IMR-90 (cell line): ENCODE measurements at regions not wholly inside any gene's neighbourhood (a gene's known extent, or its start where the extent isn't known, plus 50 kb on each side); places are given as distances from the start of the nearest gene placed in this dataset.

Experiments
- ATAC-seq: fragments of 200-7000 bp; cut with Tn5 transposase; 2 replicates; pipeline ENCODE4 v1.9.1; 2020; ENCODE audit warnings: low read depth, mild to moderate bottlenecking, moderate library complexity
- BruUV-seq: library from RNA; stranded (reverse); fragments of 400-500 nt; replicated peaks from 2 replicates; lab custom pipeline; 2021; lab: Mats Ljungman, UMichigan
- CTCF ChIA-PET: fragments of 300-600 bp; formaldehyde crosslinking; extraction: SDS; loops from one replicate; lab custom pipeline; 2021; ENCODE audit warnings: antibody characterized with exemption; lab: Yijun Ruan, JAX
- POLR2A ChIA-PET: fragments of 300-600 bp; sonication (Branson Sonifier 250); formaldehyde crosslinking; loops from one replicate; lab custom pipeline; 2022; ENCODE audit warnings: antibody characterized with exemption; ENCODE audit not compliant: unreplicated experiment; lab: Charles Lee
- DNase-seq: peaks from one replicate; pipeline ENCODE4 v3.0.0; 2013
- H2AFZ ChIP-seq: replicated peaks from 2 replicates; pipeline ENCODE3; 2013; ENCODE audit warnings: low read length, mild to moderate bottlenecking; ENCODE audit not compliant: poor library complexity
- H2AK5ac ChIP-seq: 2 replicates; pipeline ENCODE4 v1.6.1; 2013; ENCODE audit warnings: low read depth, low read length, inconsistent platforms
- H2AK9ac ChIP-seq: replicated peaks from 2 replicates; pipeline ENCODE3; 2013; ENCODE audit warnings: mild to moderate bottlenecking, low read depth, low read length, moderate library complexity; ENCODE audit not compliant: poor library complexity
- H2BK120ac ChIP-seq: 2 replicates; pipeline ENCODE4 v1.6.1; 2013; ENCODE audit warnings: low read depth, low read length, inconsistent platforms
- H2BK15ac ChIP-seq: 3 replicates; pipeline ENCODE4 v1.6.1; 2013; ENCODE audit warnings: low read depth, low read length, inconsistent platforms
- H2BK20ac ChIP-seq: 2 replicates; pipeline ENCODE4 v1.6.1; 2013; ENCODE audit warnings: low read depth, mild to moderate bottlenecking, inconsistent platforms, low read length, moderate library complexity
- H2BK5ac ChIP-seq: 2 replicates; pipeline ENCODE4 v1.6.1; 2013; ENCODE audit warnings: mild to moderate bottlenecking, low read depth, low read length, inconsistent platforms; ENCODE audit not compliant: poor library complexity, severe bottlenecking
- H3K14ac ChIP-seq: replicated peaks from 2 replicates; pipeline ENCODE4 v1.6.1; 2013; ENCODE audit warnings: low read depth, low read length, inconsistent platforms
- H3K18ac ChIP-seq: 2 replicates; pipeline ENCODE4 v1.6.1; 2013; ENCODE audit warnings: low read depth, low read length, control low read depth
- H3K23ac ChIP-seq: 2 replicates; pipeline ENCODE4 v1.6.1; 2013; ENCODE audit warnings: low read depth, low read length, inconsistent platforms
- H3K27ac ChIP-seq: 2 replicates; pipeline ENCODE4 v1.5.1; 2013; ENCODE audit warnings: mild to moderate bottlenecking, control low read depth, low read length; ENCODE audit not compliant: insufficient read depth
- H3K27me3 ChIP-seq: 2 replicates; pipeline ENCODE4 v1.6.1; 2013; ENCODE audit warnings: low read length; ENCODE audit not compliant: control insufficient read depth, insufficient read depth
- H3K36me3 ChIP-seq: 2 replicates; pipeline ENCODE4 v1.6.1; 2013; ENCODE audit warnings: low read length, mixed read lengths; ENCODE audit not compliant: control insufficient read depth, insufficient read depth
- H3K4ac ChIP-seq: 2 replicates; pipeline ENCODE4 v1.6.1; 2013; ENCODE audit warnings: low read depth, low read length, inconsistent platforms
- H3K4me1 ChIP-seq: 2 replicates; pipeline ENCODE4 v1.6.1; 2013; ENCODE audit warnings: low read length, mixed read lengths; ENCODE audit not compliant: control insufficient read depth, insufficient read depth
- H3K4me2 ChIP-seq: 2 replicates; pipeline ENCODE4 v1.6.1; 2013; ENCODE audit warnings: low read depth, mild to moderate bottlenecking, control low read depth, low read length, moderate library complexity
- H3K4me3 ChIP-seq: 2 replicates; pipeline ENCODE4 v1.5.1; 2013; ENCODE audit warnings: low read depth, mild to moderate bottlenecking, control low read depth, low read length, moderate library complexity; ENCODE audit not compliant: insufficient read depth
- H3K56ac ChIP-seq: 2 replicates; pipeline ENCODE4 v1.6.1; 2013; ENCODE audit warnings: low read length, inconsistent platforms; ENCODE audit not compliant: insufficient read depth; ENCODE audit errors: extremely low read depth
- H3K79me1 ChIP-seq, 2 experiments: 2 replicates each; pipeline ENCODE4 v1.6.1; 2013; ENCODE audit warnings: low read length in 2 of 2, inconsistent platforms in 1 of 2, low read depth in 1 of 2
- H3K9ac ChIP-seq: 2 replicates; pipeline ENCODE4 v1.6.1; 2013; ENCODE audit warnings: low read depth, low read length, control low read depth
- H3K9me1 ChIP-seq: 2 replicates; pipeline ENCODE4 v1.6.1; 2013; ENCODE audit warnings: low read length, inconsistent platforms; ENCODE audit not compliant: insufficient read depth
- H3K9me3 ChIP-seq: 2 replicates; pipeline ENCODE4 v1.6.1; 2013; ENCODE audit warnings: low read length; ENCODE audit not compliant: control insufficient read depth, insufficient read depth
- H4K20me1 ChIP-seq: 2 replicates; pipeline ENCODE4 v1.6.1; 2013; ENCODE audit warnings: low read length, inconsistent platforms; ENCODE audit not compliant: insufficient read depth
- H4K5ac ChIP-seq: 2 replicates; pipeline ENCODE4 v1.6.1; 2013; ENCODE audit warnings: mild to moderate bottlenecking, low read depth, low read length, control low read depth
- H4K8ac ChIP-seq, 2 experiments: 2 replicates each; pipeline ENCODE4 v1.6.1; 2013; ENCODE audit warnings: low read depth in 2 of 2, low read length in 2 of 2, control low read depth in 1 of 2, inconsistent platforms in 1 of 2
- H4K91ac ChIP-seq: 2 replicates; pipeline ENCODE4 v1.6.1; 2013; ENCODE audit warnings: low read depth, low read length, inconsistent platforms; ENCODE audit not compliant: insufficient read depth
- BHLHE40 ChIP-seq: fragments of 150-350 bp; IDR thresholded peaks from 2 replicates; pipeline ENCODE4 v1.6.1; 2016; ENCODE audit warnings: mild to moderate bottlenecking, low read depth, low read length
- CEBPB ChIP-seq: IDR thresholded peaks from 2 replicates; pipeline ENCODE4 v1.6.1; 2012; ENCODE audit warnings: low read depth, low read length, improper control_type of control experiment
- CHD1 ChIP-seq: IDR thresholded peaks from 2 replicates; pipeline ENCODE4 v1.6.1; 2012; ENCODE audit warnings: low read depth, low read length, improper control_type of control experiment
- MAFK ChIP-seq: IDR thresholded peaks from 2 replicates; pipeline ENCODE4 v1.6.1; 2012; ENCODE audit warnings: low read depth, low read length, improper control_type of control experiment
- RAD21 ChIP-seq: IDR thresholded peaks from 2 replicates; pipeline ENCODE4 v1.6.1; 2012; ENCODE audit warnings: low read length, improper control_type of control experiment
- RFX5 ChIP-seq: IDR thresholded peaks from 2 replicates; pipeline ENCODE4 v1.8.0; 2012; ENCODE audit warnings: low read depth, mild to moderate bottlenecking, low read length, moderate library complexity
- USF2 ChIP-seq: fragments of 150-350 bp; IDR thresholded peaks from 2 replicates; pipeline ENCODE4 v1.6.1; 2017; ENCODE audit warnings: mild to moderate bottlenecking, antibody characterized with exemption, low read length, low read depth
- WGBS, 2 experiments: methylation state at CpG; one replicate each; pipeline versions ENCODE4 v1.1.5 to v1.1.7; 2013; ENCODE audit warnings: missing lambda C conversion rate in 2 of 2; ENCODE audit not compliant: insufficient read length in 1 of 2; ENCODE audit errors: extremely low coverage in 2 of 2; 5-methylcytosine and 5-hydroxymethylcytosine counted together
- dilution Hi-C: fragments of 300-500 bp; cut with HindIII; formaldehyde crosslinking; loops from one replicate; pipeline ENCODE4 v1.14.3; 2018; ENCODE audit warnings: low sequenced_read_pairs; ENCODE audit not compliant: unreplicated experiment
- in situ Hi-C: fragments of 300-500 bp; cut with MboI; formaldehyde crosslinking; loops from 3 replicates; pipeline ENCODE4 v1.14.3; 2019; ENCODE audit warnings: low sequenced_read_pairs, inconsistent platforms, mixed read lengths
- intact Hi-C: fragments of 100-400 bp; cut with micrococcal nuclease; formaldehyde crosslinking; loops from 2 replicates; pipeline ENCODE4 v1.10.0; 2022
- TF ChIP-seq, protein P1 (sequence below): conservative IDR thresholded peaks from 2 replicates; pipeline ENCODE4 v1.5.1; 2012; ENCODE audit warnings: mild to moderate bottlenecking, low read depth, low read length, improper control_type of control experiment

DNA sequence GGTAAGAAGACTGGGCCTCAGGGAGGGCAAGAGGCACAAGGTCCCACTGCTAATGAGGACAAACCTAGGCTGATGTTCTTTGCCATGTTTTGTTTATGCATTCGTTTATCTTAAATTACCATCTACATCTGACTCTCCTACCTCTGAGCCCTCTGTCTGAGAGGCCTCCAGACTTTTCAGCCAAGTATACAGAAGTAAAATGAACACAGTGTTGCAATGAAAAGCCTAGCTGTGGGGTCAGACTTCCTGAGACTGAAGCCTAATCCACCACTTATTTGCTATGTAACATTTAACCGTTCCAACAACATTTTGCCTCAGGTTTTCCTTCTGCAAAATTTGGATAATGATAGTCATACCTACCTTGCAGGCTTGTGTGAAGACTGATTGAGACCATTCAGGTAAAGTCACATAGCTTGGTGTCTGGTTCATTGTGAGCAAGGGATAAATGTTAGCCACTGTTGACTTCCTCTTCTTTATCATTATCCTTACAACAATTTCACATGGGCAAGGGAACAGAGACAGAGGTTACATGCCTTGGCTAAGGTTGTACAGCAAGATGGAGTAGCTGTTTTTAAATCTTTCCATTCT, 374.9 kb upstream of the CLINT1 start:
- H2BK20ac ChIP-seq = no peak overlapping the region
- no peak overlapping the region for H3K9ac ChIP-seq
- no peak overlapping the region for H2BK120ac ChIP-seq
- POLR2A ChIA-PET = no interaction called here
- H3K36me3 ChIP-seq = no peaks in the 10 kb centered on the region
- dilution Hi-C loops (no loop called here), in situ Hi-C loops (no loop called here), intact Hi-C loops (no loop called here)
- CTCF ChIA-PET = no interaction called here
- no peak overlapping the region for H3K23ac ChIP-seq
- H2BK15ac ChIP-seq = no peak overlapping the region
- H2AK9ac ChIP-seq = no peak overlapping the region
- no peaks in the 10 kb centered on the region for H3K4me1 ChIP-seq
- DNase-seq (no peak), ATAC-seq (no peak)
- BruUV-seq = no TSS peak
- no peak overlapping the region for H3K4ac ChIP-seq
- H3K27ac ChIP-seq = no peak overlapping the region
- no peak for TF ChIP-seq USF2
- TF ChIP-seq RAD21 = no peak
- TF ChIP-seq MAFK = no peak
- TF ChIP-seq CHD1 = no peak
- no peak for TF ChIP-seq CEBPB
- TF ChIP-seq BHLHE40 = no peak
- no peak for TF ChIP-seq RFX5
- TF ChIP-seq, protein P1, sequence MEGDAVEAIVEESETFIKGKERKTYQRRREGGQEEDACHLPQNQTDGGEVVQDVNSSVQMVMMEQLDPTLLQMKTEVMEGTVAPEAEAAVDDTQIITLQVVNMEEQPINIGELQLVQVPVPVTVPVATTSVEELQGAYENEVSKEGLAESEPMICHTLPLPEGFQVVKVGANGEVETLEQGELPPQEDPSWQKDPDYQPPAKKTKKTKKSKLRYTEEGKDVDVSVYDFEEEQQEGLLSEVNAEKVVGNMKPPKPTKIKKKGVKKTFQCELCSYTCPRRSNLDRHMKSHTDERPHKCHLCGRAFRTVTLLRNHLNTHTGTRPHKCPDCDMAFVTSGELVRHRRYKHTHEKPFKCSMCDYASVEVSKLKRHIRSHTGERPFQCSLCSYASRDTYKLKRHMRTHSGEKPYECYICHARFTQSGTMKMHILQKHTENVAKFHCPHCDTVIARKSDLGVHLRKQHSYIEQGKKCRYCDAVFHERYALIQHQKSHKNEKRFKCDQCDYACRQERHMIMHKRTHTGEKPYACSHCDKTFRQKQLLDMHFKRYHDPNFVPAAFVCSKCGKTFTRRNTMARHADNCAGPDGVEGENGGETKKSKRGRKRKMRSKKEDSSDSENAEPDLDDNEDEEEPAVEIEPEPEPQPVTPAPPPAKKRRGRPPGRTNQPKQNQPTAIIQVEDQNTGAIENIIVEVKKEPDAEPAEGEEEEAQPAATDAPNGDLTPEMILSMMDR = no peak
- no peak overlapping the region for H3K56ac ChIP-seq
- H3K9me3 ChIP-seq = no peaks in the 10 kb centered on the region
- H3K4me3 ChIP-seq = no peak overlapping the region
- H3K27me3 ChIP-seq = no peaks in the 10 kb centered on the region
- no peak overlapping the region for H4K5ac ChIP-seq
- no peak overlapping the region for H4K91ac ChIP-seq
- no peaks in the 10 kb centered on the region for H3K79me1 ChIP-seq
- H3K18ac ChIP-seq = no peak overlapping the region
- H4K8ac ChIP-seq = no peak overlapping the region
- H3K4me2 ChIP-seq = no peak overlapping the region
- H2AFZ ChIP-seq = no peak overlapping the region
- H2AK5ac ChIP-seq = no peak overlapping the region
- no peak overlapping the region for H3K14ac ChIP-seq
- no CpG with 5 or more reads among the region's 2 CpGs for WGBS, 2 experiments
- H3K9me1 ChIP-seq = no peaks in the 10 kb centered on the region
- H4K20me1 ChIP-seq = no peaks in the 10 kb centered on the region
- no peak overlapping the region for H2BK5ac ChIP-seq
